HG03565 (cell line): ENCODE measurements at regions not wholly inside any gene's neighbourhood (a gene's known extent, or its start where the extent isn't known, plus 50 kb on each side); places are given as distances from the start of the nearest gene placed in this dataset.

Experiments used
- ATAC-seq: cut with Tn5 transposase; IDR thresholded peaks from one replicate; pipeline ENCODE4 v1.9.1; 2021; ENCODE audit warnings: mild to moderate bottlenecking, moderate library complexity; ENCODE audit not compliant: unreplicated experiment

- ATAC-seq = no peak
Measured at GRCh38 chr9:29717631-29718030, 2144.3 kb upstream of the C9orf72 start.

- ATAC-seq = no peak
Measured at GRCh38 chr9:29730163-29730562, 2156.9 kb upstream of the C9orf72 start.

GRCh38 chr9:29740518-29740917 is 2167.2 kb upstream of the C9orf72 start:
- ATAC-seq = no peak

- no peak for ATAC-seq
Measured at GRCh38 chr9:29741169-29741568, 2167.9 kb upstream of the C9orf72 start.

- ATAC-seq = no peak
Measured at GRCh38 chr9:29750062-29750461, 2176.8 kb upstream of the C9orf72 start.

GRCh38 chr9:29751226-29751625 is 2177.9 kb upstream of the C9orf72 start:
- no peak for ATAC-seq

GRCh38 chr9:29753638-29754037 is 2180.4 kb upstream of the C9orf72 start:
- ATAC-seq = no peak

- ATAC-seq = no peak
Measured at GRCh38 chr9:29769019-29769418, 2195.7 kb upstream of the C9orf72 start.

GRCh38 chr9:29773676-29774075 is 2200.4 kb upstream of the C9orf72 start:
- ATAC-seq = no peak

- ATAC-seq = no peak
Measured at GRCh38 chr9:29775491-29775890, 2202.2 kb upstream of the C9orf72 start.

GRCh38 chr9:29778281-29778849 is 2205.1 kb upstream of the C9orf72 start:
- no peak for ATAC-seq

GRCh38 chr9:29793970-29794369 is 2220.7 kb upstream of the C9orf72 start:
- no peak for ATAC-seq

- ATAC-seq = peak; percentile 87
Measured at GRCh38 chr9:29796291-29796952, 2223.1 kb upstream of the C9orf72 start.

- ATAC-seq = no peak
Measured at GRCh38 chr9:29798599-29798998, 2225.3 kb upstream of the C9orf72 start.

GRCh38 chr9:29799227-29799626 is 2225.9 kb upstream of the C9orf72 start:
- ATAC-seq = no peak

- ATAC-seq = no peak
Measured at GRCh38 chr9:29800821-29801220, 2227.5 kb upstream of the C9orf72 start.

GRCh38 chr9:29802454-29802853 is 2229.2 kb upstream of the C9orf72 start:
- ATAC-seq = no peak

- ATAC-seq = no peak
Measured at GRCh38 chr9:29806937-29807618, 2233.8 kb upstream of the C9orf72 start.

GRCh38 chr9:29816954-29817703 is 2243.8 kb upstream of the C9orf72 start:
- no peak for ATAC-seq

- ATAC-seq = no peak
Measured at GRCh38 chr9:29822458-29822857, 2249.2 kb upstream of the C9orf72 start.

GRCh38 chr9:29826421-29826820 is 2253.1 kb upstream of the C9orf72 start:
- ATAC-seq = no peak

GRCh38 chr9:29830821-29831220 is 2257.5 kb upstream of the C9orf72 start:
- no peak for ATAC-seq
